K562 (cell line): ENCODE measurements at regions not wholly inside any gene's neighbourhood (a gene's known extent, or its start where the extent isn't known, plus 50 kb on each side); places are given as distances from the start of the nearest gene placed in this dataset.

Source experiments
- CBFA2T2 ChIP-seq: fragments of 450-650 bp; conservative IDR thresholded peaks from 2 replicates; pipeline ENCODE4 v1.6.1; 2017; ENCODE audit warnings: mild to moderate bottlenecking
- FIP1L1 ChIP-seq: fragments of 200-400 bp; formaldehyde crosslinking; IDR thresholded peaks from 2 replicates; pipeline ENCODE4 v1.6.1; 2018; ENCODE audit warnings: mild to moderate bottlenecking, low read depth, low read length; ENCODE audit not compliant: poor library complexity, severe bottlenecking
- GATAD2A ChIP-seq: fragments of 450-650 bp; IDR thresholded peaks from 2 replicates; pipeline ENCODE4 v1.6.1; 2017
- HMG20B ChIP-seq: fragments of 250-450 bp; sonication (Bioruptor Pico); IDR thresholded peaks from 2 replicates; pipeline ENCODE4 v1.5.0; 2021; ENCODE audit warnings: mild to moderate bottlenecking
- ILF3 ChIP-seq: fragments of 450-650 bp; IDR thresholded peaks from 2 replicates; pipeline ENCODE4 v1.6.1; 2018; ENCODE audit warnings: antibody characterized with exemption, mild to moderate bottlenecking, moderate library complexity, borderline replicate concordance
- JUN ChIP-seq, 2 experiments: sonication (generic) in 1 of 2; formaldehyde crosslinking in 1 of 2; IDR thresholded peaks; 2 replicates each; pipeline versions ENCODE4 v1.6.1 to v1.8.0; 2012 to 2022; ENCODE audit warnings: borderline replicate concordance in 2 of 2, mild to moderate bottlenecking in 2 of 2, improper control_type of control experiment in 1 of 2, low read depth in 1 of 2, low read length in 1 of 2, missing genetic modification reagents in 1 of 2
- KLF16 ChIP-seq: IDR thresholded peaks from 2 replicates; pipeline ENCODE4 v1.6.1; 2016; ENCODE audit warnings: antibody characterized with exemption
- KLF6 ChIP-seq: fragments of 250-450 bp; sonication (Bioruptor Pico); IDR thresholded peaks from 2 replicates; pipeline ENCODE4 v1.4.0; 2020; ENCODE audit warnings: mild to moderate bottlenecking, moderate library complexity, borderline replicate concordance
- PHF21A ChIP-seq: fragments of 450-650 bp; IDR thresholded peaks from 2 replicates; pipeline ENCODE4 v1.6.1; 2017; ENCODE audit warnings: low read depth, borderline replicate concordance
- RBM14 ChIP-seq: fragments of 200-400 bp; formaldehyde crosslinking; IDR thresholded peaks from 2 replicates; pipeline ENCODE4 v1.6.1; 2018; ENCODE audit warnings: low read depth, mild to moderate bottlenecking, low read length, moderate library complexity, borderline replicate concordance; ENCODE audit not compliant: insufficient read depth
- SMAD4 ChIP-seq: fragments of 250-450 bp; sonication (Bioruptor Pico); conservative IDR thresholded peaks from 2 replicates; pipeline ENCODE4 v1.8.0; 2021; ENCODE audit warnings: inconsistent platforms, mild to moderate bottlenecking, moderate library complexity
- ZC3H4 ChIP-seq: sonication (generic); formaldehyde crosslinking; IDR thresholded peaks from 2 replicates; pipeline ENCODE4 v1.9.0; 2021; ENCODE audit warnings: missing genetic modification reagents, borderline replicate concordance
- ZNF324 ChIP-seq: fragments of 250-450 bp; sonication (Bioruptor Pico); IDR thresholded peaks from 2 replicates; pipeline ENCODE4 v1.4.0; 2020; ENCODE audit warnings: mild to moderate bottlenecking
- TF ChIP-seq, protein P1 (sequence below): fragments of 250-450 bp; sonication (Bioruptor Pico); IDR thresholded peaks from 2 replicates; pipeline ENCODE4 v1.5.0; 2021; ENCODE audit warnings: mild to moderate bottlenecking, moderate library complexity
- TF ChIP-seq, protein P2 (sequence below): IDR thresholded peaks from 3 replicates; pipeline ENCODE4 v1.6.1; 2011; ENCODE audit warnings: borderline replicate concordance, mild to moderate bottlenecking, moderate library complexity; ENCODE audit not compliant: insufficient read length; ENCODE audit errors: extremely low read depth
- TF ChIP-seq, protein P3 (sequence below): fragments of 450-650 bp; formaldehyde crosslinking; IDR thresholded peaks from 2 replicates; pipeline ENCODE4 v1.4.0; 2020; ENCODE audit warnings: mild to moderate bottlenecking, moderate library complexity
- TF ChIP-seq, protein P4 (sequence below): sonication (generic); formaldehyde crosslinking; IDR thresholded peaks from 2 replicates; pipeline ENCODE4 v1.8.0; 2022; ENCODE audit warnings: missing genetic modification reagents, mild to moderate bottlenecking, moderate library complexity, borderline replicate concordance

DNA sequence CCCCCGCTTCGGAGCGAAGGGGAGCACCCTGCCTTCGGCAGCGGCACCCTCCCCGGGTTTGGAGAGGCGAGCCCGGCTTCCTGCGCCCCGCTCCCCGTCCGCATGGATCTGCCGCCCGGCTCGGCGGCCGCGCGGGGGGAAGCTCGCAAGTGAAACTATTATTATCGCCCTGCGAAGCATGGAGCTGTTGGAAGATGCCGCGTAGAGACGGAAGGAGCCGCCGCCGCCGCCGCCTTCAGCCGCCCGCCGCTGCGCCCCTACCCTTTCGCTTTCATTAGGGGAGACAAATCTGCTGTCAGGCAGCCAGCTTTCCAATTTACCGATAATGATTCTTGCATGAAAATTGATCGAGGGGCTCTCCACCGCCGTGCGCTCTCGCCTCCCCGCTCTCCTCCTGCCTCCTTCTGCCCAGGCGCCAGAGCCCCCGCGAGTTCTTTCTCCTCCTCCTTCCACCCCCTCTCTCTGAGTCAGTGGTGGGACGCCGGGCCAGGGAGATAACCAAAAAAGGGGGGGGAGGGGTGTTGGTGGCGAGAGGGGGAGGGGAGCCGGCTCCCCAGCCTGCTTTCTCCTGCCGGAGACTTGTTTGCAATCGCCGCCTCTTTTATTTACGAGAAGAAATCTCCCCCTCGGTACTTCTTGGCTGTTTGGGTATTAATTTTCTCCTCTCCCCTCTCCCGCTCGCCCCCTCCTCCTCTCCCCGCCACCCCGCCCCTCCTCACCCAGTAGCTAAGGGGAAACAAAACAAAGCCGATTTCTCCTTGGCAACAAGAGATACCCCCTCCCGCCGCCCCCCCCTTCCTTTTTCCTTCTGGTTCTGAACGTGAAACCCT, 58.0 kb upstream of the GSE1 start (continued):
- TF ChIP-seq CBFA2T2 (peak; percentile 76), RBM14 (peak; percentile 73; the same call in 1 of the 2 replicates), ZC3H4 (peak; percentile 37; the same call in 1 of the 2 replicates), ILF3 (no peak), ZNF324 (CRISPR knock-in tag) (peak; percentile 56; the same call in 1 of the 2 replicates), HMG20B (0 out of 2 replicates have a peak, but pooled peaks have one; percentile 46), GATAD2A (peak; percentile 41; the same call in 1 of the 2 replicates), JUN (IDR thresholded peaks at IDR 0.05; ENCODE audit: borderline replicate concordance, low read depth, low read length) (peak; percentile 79), JUN (CRISPR knock-in tag; IDR thresholded peaks at IDR 0.05; ENCODE audit: borderline replicate concordance) (peak; percentile 38; the same call in 1 of the 2 replicates), PHF21A (peak; percentile 85), FIP1L1 (peak; percentile 96), KLF6 (no peak), SMAD4 (CRISPR knock-in tag) (peak; percentile 90), KLF16 (peak; percentile 82)
- TF ChIP-seq, protein P1, sequence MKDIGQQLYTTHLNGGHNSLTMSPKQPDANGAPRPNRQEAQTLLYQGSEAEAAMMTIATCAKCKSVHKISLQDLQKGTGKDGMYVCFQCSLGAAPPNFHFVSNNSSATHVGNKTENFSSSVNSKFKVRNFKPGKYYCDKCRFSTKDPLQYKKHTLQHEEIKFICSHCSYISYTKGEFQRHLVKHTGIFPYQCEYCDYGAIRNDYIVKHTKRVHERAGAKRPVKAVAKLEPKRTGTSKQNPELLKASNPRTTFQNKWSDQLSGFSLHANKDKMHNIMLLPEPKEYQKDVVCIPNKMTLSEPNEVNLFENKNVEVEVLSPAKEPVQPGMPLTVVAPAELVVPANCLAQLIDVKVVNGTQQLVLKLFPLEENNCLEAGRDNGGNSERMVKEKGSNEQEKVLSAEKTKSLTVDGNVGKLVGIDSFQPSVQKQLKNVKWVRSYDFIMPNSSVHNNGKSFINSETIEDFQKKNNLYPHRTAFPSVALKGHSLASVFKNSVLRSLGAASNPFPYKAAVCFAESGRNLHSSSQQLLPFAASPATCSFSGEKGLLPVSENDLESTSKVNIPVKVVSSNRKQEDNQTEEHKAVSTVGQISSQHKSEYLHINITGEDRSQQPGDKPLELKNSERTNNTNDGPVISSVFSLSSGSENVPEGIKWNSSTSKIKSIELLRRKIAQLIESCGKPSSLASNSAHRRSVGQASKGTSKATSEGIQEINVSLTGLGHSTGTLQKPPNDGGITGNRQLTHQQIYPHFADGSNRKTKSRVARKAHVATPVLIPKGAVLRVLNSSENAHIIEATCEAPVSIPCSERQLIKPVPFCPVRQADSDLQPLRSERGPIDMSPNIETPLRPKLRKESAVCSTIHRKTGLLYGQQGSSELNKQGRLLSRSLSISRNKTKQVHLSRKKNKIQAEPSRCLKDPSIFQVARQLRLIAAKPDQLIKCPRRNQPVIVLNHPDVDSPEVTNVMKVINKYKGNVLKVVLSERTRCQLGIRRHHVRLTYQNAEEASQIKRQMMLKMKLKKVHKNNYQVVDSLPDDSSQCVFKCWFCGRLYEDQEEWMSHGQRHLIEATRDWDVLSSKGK: peak; percentile 69; the same call in 1 of the 2 replicates
- TF ChIP-seq, protein P2, sequence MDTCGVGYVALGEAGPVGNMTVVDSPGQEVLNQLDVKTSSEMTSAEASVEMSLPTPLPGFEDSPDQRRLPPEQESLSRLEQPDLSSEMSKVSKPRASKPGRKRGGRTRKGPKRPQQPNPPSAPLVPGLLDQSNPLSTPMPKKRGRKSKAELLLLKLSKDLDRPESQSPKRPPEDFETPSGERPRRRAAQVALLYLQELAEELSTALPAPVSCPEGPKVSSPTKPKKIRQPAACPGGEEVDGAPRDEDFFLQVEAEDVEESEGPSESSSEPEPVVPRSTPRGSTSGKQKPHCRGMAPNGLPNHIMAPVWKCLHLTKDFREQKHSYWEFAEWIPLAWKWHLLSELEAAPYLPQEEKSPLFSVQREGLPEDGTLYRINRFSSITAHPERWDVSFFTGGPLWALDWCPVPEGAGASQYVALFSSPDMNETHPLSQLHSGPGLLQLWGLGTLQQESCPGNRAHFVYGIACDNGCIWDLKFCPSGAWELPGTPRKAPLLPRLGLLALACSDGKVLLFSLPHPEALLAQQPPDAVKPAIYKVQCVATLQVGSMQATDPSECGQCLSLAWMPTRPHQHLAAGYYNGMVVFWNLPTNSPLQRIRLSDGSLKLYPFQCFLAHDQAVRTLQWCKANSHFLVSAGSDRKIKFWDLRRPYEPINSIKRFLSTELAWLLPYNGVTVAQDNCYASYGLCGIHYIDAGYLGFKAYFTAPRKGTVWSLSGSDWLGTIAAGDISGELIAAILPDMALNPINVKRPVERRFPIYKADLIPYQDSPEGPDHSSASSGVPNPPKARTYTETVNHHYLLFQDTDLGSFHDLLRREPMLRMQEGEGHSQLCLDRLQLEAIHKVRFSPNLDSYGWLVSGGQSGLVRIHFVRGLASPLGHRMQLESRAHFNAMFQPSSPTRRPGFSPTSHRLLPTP: no peak
- TF ChIP-seq, protein P3, sequence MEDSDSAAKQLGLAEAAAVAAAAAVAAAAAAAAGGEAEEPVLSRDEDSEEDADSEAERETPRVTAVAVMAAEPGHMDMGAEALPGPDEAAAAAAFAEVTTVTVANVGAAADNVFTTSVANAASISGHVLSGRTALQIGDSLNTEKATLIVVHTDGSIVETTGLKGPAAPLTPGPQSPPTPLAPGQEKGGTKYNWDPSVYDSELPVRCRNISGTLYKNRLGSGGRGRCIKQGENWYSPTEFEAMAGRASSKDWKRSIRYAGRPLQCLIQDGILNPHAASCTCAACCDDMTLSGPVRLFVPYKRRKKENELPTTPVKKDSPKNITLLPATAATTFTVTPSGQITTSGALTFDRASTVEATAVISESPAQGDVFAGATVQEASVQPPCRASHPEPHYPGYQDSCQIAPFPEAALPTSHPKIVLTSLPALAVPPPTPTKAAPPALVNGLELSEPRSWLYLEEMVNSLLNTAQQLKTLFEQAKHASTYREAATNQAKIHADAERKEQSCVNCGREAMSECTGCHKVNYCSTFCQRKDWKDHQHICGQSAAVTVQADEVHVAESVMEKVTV: 0 out of 2 replicates have a peak, but pooled peaks have one; percentile 13
- TF ChIP-seq, protein P4, sequence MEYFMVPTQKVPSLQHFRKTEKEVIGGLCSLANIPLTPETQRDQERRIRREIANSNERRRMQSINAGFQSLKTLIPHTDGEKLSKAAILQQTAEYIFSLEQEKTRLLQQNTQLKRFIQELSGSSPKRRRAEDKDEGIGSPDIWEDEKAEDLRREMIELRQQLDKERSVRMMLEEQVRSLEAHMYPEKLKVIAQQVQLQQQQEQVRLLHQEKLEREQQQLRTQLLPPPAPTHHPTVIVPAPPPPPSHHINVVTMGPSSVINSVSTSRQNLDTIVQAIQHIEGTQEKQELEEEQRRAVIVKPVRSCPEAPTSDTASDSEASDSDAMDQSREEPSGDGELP (CRISPR knock-in tag): peak; percentile 67; the same call in 1 of the 2 replicates
